ENCODE measurements at regions not wholly inside any gene's neighbourhood (a gene's known extent, or its start where the extent isn't known, plus 50 kb on each side); places are given as distances from the start of the nearest gene placed in this dataset.
A peak's percentile ranks its signal among the peaks of the same experiment; 100 is the strongest.

- H3F3A ChIP-seq (replicated peaks; ENCODE audit: low read depth) = no peaks in the 10 kb centered on the region
- H3K4me2 ChIP-seq = no peak overlapping the region
- H3K4me3 ChIP-seq = no peak overlapping the region
- DNase-seq (ENCODE audit: low spot score) = no peak
- no peak overlapping the region for H2AFZ ChIP-seq
- H3K4me1 ChIP-seq (ENCODE audit: insufficient read depth) = no peaks in the 10 kb centered on the region
- H3K9me3 Mint-ChIP-seq = no peaks in the 10 kb centered on the region
- TF ChIP-seq STAT1 (IDR thresholded peaks at IDR 0.05; ENCODE audit: unreplicated experiment) (no peak), ZNF114 (CRISPR knock-in tag; IDR thresholded peaks at IDR 0.05) (no peak), ZNF462 (CRISPR knock-in tag; IDR thresholded peaks at IDR 0.05) (no peak)
- no peak overlapping the region for H3K27ac Mint-ChIP-seq
- H3K9me2 ChIP-seq (ENCODE audit: insufficient read depth) = no peaks in the 10 kb centered on the region; the same call in 1 of the 2 replicates
- no peaks in the 10 kb centered on the region for H3K4me1 Mint-ChIP-seq
- no peaks in the 10 kb centered on the region for H3K36me3 Mint-ChIP-seq (ENCODE audit: low read depth)
- no peaks in the 10 kb centered on the region for H4K20me1 ChIP-seq (replicated peaks; ENCODE audit: insufficient read depth)
- ATAC-seq = no peak
- H3K79me2 ChIP-seq (replicated peaks; ENCODE audit: insufficient read depth) = no peaks in the 10 kb centered on the region
- H3K27me3 Mint-ChIP-seq (ENCODE audit: insufficient read depth, low read depth, poor library complexity) = peaks cover 1% of the 10 kb centered on the region
- H3K36me3 ChIP-seq (ENCODE audit: insufficient read depth) = no peaks in the 10 kb centered on the region
- H3K4me3 Mint-ChIP-seq = no peak overlapping the region
- no peak overlapping the region for H3K27ac ChIP-seq (ENCODE audit: low read depth)
- H3K27me3 ChIP-seq (ENCODE audit: insufficient read depth) = no peaks in the 10 kb centered on the region
Observed at GRCh38 chr15:37262922-37263608, 162.7 kb upstream of the MEIS2 start.

- Histone ChIP-seq H3K36me3 (ENCODE audit: insufficient read depth) (no peaks in the 10 kb centered on the region), H3K27me3 (ENCODE audit: insufficient read depth) (no peaks in the 10 kb centered on the region), H3K79me2 (replicated peaks; ENCODE audit: insufficient read depth) (no peaks in the 10 kb centered on the region), H3K4me3 (no peak overlapping the region), H3K4me1 (ENCODE audit: insufficient read depth) (no peaks in the 10 kb centered on the region), H3K27ac (ENCODE audit: low read depth) (no peak overlapping the region), H4K20me1 (replicated peaks; ENCODE audit: insufficient read depth) (no peaks in the 10 kb centered on the region), H3K9me2 (ENCODE audit: insufficient read depth) (no peaks in the 10 kb centered on the region), H3K4me2 (no peak overlapping the region), H3F3A (replicated peaks; ENCODE audit: low read depth) (no peaks in the 10 kb centered on the region), H2AFZ (no peak overlapping the region)
- Mint-ChIP-seq H3K4me3 (no peak overlapping the region), H3K27ac (no peak overlapping the region), H3K9me3 (peaks cover 3% of the 10 kb centered on the region; the same call in 1 of the 3 replicates), H3K4me1 (no peaks in the 10 kb centered on the region), H3K27me3 (ENCODE audit: insufficient read depth, low read depth, poor library complexity) (no peaks in the 10 kb centered on the region), H3K36me3 (ENCODE audit: low read depth) (no peaks in the 10 kb centered on the region)
- TF ChIP-seq JUNB (IDR thresholded peaks at IDR 0.05; ENCODE audit: unreplicated experiment) (no peak), CTCF (conservative IDR thresholded peaks at IDR 0.05; ENCODE audit: low read depth in 2 of 2) (peak; percentile 64 to 80)
- DNase-seq (ENCODE audit: low spot score) = peak; percentile 73
- ATAC-seq = peak; percentile 94
Observed at GRCh38 chr15:37289109-37289765, 188.9 kb upstream of the MEIS2 start.

Data from GM23338 (cell line).